Muscle of leg (tissue), 3 donors: ENCODE measurements at regions not wholly inside any gene's neighbourhood (a gene's known extent, or its start where the extent isn't known, plus 50 kb on each side); places are given as distances from the start of the nearest gene placed in this dataset.

ENCODE experiments used
- DNase-seq: peaks from one replicate; pipeline ENCODE4 v3.0.0; 2013
- H3K27ac ChIP-seq: one replicate; pipeline ENCODE4 v1.5.1; 2013; ENCODE audit warnings: mild to moderate bottlenecking, low read length, control low read depth
- H3K27me3 ChIP-seq: one replicate; pipeline ENCODE4 v1.6.1; 2013; ENCODE audit warnings: low read length; ENCODE audit not compliant: control insufficient read depth, insufficient read depth
- H3K36me3 ChIP-seq: one replicate; pipeline ENCODE4 v1.6.1; 2013; ENCODE audit warnings: low read length; ENCODE audit not compliant: control insufficient read depth, insufficient read depth
- H3K4me1 ChIP-seq: one replicate; pipeline ENCODE4 v1.6.1; 2013; ENCODE audit warnings: low read length; ENCODE audit not compliant: control insufficient read depth, insufficient read depth
- H3K4me3 ChIP-seq: one replicate; pipeline ENCODE4 v1.5.1; 2013; ENCODE audit warnings: low read length, control low read depth
- H3K9me3 ChIP-seq: replicated peaks from 2 replicates; pipeline ENCODE4 v1.6.1; 2013; ENCODE audit warnings: low read depth, low read length; ENCODE audit not compliant: control insufficient read depth
- WGBS: methylation state at CpG from one replicate; pipeline ENCODE4 v1.1.5; 2013; ENCODE audit warnings: missing lambda C conversion rate; ENCODE audit not compliant: insufficient coverage; 5-methylcytosine and 5-hydroxymethylcytosine counted together

GRCh38 chr2:59926731-59927130 lies 626.7 kb downstream of the BCL11A start:
- no peak overlapping the region for H3K27ac ChIP-seq
- no peak overlapping the region for H3K4me3 ChIP-seq
- DNase-seq, result no peak
- no peaks in the 10 kb centered on the region for H3K27me3 ChIP-seq
- WGBS, result 88% methylated on average over 10 of the region's 13 CpGs
- H3K9me3 ChIP-seq, result no peaks in the 10 kb centered on the region
- H3K36me3 ChIP-seq, result no peaks in the 10 kb centered on the region
- no peaks in the 10 kb centered on the region for H3K4me1 ChIP-seq

GRCh38 chr2:59925321-59925720 lies 628.1 kb downstream of the BCL11A start:
- WGBS, result no CpG with 5 or more reads among the region's 1 CpG
- Histone ChIP-seq H3K4me1 (no peaks in the 10 kb centered on the region), H3K27ac (no peak overlapping the region), H3K9me3 (no peaks in the 10 kb centered on the region), H3K27me3 (no peaks in the 10 kb centered on the region), H3K4me3 (no peak overlapping the region), H3K36me3 (no peaks in the 10 kb centered on the region)
- DNase-seq, result no peak

DNA sequence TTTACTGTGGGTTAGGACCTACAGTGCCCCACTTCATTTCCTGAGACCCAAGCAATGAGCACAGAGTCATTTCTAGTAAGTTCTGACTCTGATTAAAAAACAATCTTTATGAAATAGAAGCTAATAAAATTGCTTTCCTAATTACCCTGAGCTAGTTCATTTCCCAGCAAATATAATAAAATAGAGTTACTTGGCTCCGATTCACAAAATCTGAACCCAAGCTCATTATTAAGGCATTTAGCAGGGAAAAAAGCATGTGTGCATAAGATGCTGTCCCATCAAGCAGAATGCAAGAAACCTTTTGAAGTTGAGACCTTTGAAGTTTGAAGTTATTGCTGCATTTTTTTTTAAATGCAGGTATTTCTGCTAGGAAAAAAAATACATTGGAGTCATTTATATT lies 629.1 kb downstream of the BCL11A start:
- no peaks in the 10 kb centered on the region for H3K4me1 ChIP-seq
- DNase-seq, result no peak
- H3K4me3 ChIP-seq, result no peak overlapping the region
- H3K27me3 ChIP-seq, result no peaks in the 10 kb centered on the region
- H3K27ac ChIP-seq, result no peak overlapping the region
- WGBS, result no CpG with 5 or more reads among the region's 1 CpG
- H3K36me3 ChIP-seq, result no peaks in the 10 kb centered on the region
- no peaks in the 10 kb centered on the region for H3K9me3 ChIP-seq

DNA sequence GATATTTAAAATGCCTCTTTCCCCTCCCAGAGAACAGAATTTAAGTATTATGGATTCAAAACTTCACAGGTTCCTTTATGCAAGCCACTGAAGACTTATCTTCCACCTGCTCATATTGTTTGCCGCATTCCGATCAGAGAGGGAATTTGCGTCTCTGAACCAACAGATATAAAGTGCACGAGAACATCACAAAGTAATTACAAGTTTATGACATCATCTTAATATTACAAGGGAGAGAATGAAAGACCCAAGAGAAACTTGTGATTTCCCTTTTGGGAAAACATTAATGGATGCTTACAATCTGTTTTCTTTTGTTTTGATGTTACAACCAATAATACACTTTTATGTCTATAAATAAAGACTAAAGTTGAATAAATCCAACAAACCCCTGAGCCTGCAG lies 631.0 kb downstream of the BCL11A start:
- H3K36me3 ChIP-seq, result no peaks in the 10 kb centered on the region
- no peak overlapping the region for H3K4me3 ChIP-seq
- H3K27me3 ChIP-seq, result no peaks in the 10 kb centered on the region
- no CpG with 5 or more reads among the region's 4 CpGs for WGBS
- no peaks in the 10 kb centered on the region for H3K4me1 ChIP-seq
- DNase-seq, result no peak
- no peaks in the 10 kb centered on the region for H3K9me3 ChIP-seq
- H3K27ac ChIP-seq, result no peak overlapping the region

GRCh38 chr2:59921743-59922142 lies 631.7 kb downstream of the BCL11A start:
- 88% methylated on average over 3 of the region's 4 CpGs for WGBS
- Histone ChIP-seq H3K9me3 (no peaks in the 10 kb centered on the region), H3K4me3 (no peak overlapping the region), H3K4me1 (no peaks in the 10 kb centered on the region), H3K36me3 (no peaks in the 10 kb centered on the region), H3K27ac (no peak overlapping the region), H3K27me3 (no peaks in the 10 kb centered on the region)
- no peak for DNase-seq

DNA sequence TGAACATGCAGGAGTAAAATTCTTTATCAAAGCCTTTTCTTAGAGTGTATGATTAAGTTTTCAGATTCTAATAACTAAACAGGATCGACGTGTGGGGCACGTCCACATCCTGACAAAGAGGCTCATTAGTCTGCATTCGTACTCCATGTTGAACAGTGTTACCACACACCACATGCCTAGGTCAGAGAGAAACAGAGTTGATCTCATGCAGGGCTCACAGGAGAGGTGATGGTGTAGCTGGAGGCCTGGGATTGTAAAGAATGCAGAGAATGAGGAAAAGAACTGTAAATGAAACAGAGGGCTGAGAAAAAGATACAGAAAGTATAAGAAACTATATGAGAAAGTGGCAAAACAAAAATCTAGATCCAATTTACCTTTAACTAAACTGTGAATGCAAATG lies 632.5 kb downstream of the BCL11A start:
- Histone ChIP-seq H3K36me3 (no peaks in the 10 kb centered on the region), H3K4me3 (no peak overlapping the region), H3K27ac (no peak overlapping the region), H3K27me3 (no peaks in the 10 kb centered on the region), H3K4me1 (no peaks in the 10 kb centered on the region), H3K9me3 (no peaks in the 10 kb centered on the region)
- no peak for DNase-seq
- no CpG with 5 or more reads among the region's 4 CpGs for WGBS

GRCh38 chr2:59920307-59920706 lies 633.1 kb downstream of the BCL11A start:
- Histone ChIP-seq H3K4me1 (no peaks in the 10 kb centered on the region), H3K9me3 (no peaks in the 10 kb centered on the region), H3K27me3 (no peaks in the 10 kb centered on the region), H3K27ac (no peak overlapping the region), H3K4me3 (no peak overlapping the region), H3K36me3 (no peaks in the 10 kb centered on the region)
- WGBS, result 56% methylated on average over 2 of the region's 4 CpGs
- DNase-seq, result no peak

DNA sequence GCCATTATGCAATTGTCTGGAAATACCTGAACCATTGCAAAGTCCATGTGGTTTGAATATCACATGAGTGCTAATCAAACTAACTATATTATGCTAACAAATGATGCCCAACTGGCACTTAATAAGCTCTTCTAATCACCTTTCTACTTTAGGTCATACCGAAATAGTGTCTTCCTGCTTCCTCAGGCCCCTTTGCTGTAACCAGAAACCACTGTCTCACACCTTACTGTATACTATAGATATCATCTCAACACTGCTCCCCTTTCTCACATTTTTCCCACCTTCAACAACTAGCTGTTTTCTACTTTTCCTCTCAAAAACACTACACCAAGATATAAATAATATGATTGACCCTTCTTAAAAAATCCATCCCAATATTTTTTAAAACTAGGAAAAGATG lies 633.9 kb downstream of the BCL11A start:
- Histone ChIP-seq H3K4me1 (no peaks in the 10 kb centered on the region), H3K4me3 (no peak overlapping the region), H3K27me3 (no peaks in the 10 kb centered on the region), H3K36me3 (no peaks in the 10 kb centered on the region), H3K9me3 (no peaks in the 10 kb centered on the region), H3K27ac (no peak overlapping the region)
- no peak for DNase-seq
- 78% methylated on average over 1 of the region's 1 CpG for WGBS

- no peaks in the 10 kb centered on the region for H3K36me3 ChIP-seq
- no peaks in the 10 kb centered on the region for H3K27me3 ChIP-seq
- H3K4me3 ChIP-seq, result no peak overlapping the region
- no peak overlapping the region for H3K27ac ChIP-seq
- H3K9me3 ChIP-seq, result no peaks in the 10 kb centered on the region
- no peak for DNase-seq
- WGBS, result no CpG with 5 or more reads among the region's 1 CpG
- H3K4me1 ChIP-seq, result no peaks in the 10 kb centered on the region
Measured at GRCh38 chr2:59912042-59912441, 641.4 kb downstream of the BCL11A start.

GRCh38 chr2:59910166-59910565 lies 643.3 kb downstream of the BCL11A start:
- Histone ChIP-seq H3K4me1 (no peaks in the 10 kb centered on the region), H3K9me3 (no peaks in the 10 kb centered on the region), H3K4me3 (no peak overlapping the region), H3K36me3 (no peaks in the 10 kb centered on the region), H3K27ac (no peak overlapping the region), H3K27me3 (no peaks in the 10 kb centered on the region)
- WGBS, result no CpG with 5 or more reads among the region's 1 CpG
- no peak for DNase-seq

DNA sequence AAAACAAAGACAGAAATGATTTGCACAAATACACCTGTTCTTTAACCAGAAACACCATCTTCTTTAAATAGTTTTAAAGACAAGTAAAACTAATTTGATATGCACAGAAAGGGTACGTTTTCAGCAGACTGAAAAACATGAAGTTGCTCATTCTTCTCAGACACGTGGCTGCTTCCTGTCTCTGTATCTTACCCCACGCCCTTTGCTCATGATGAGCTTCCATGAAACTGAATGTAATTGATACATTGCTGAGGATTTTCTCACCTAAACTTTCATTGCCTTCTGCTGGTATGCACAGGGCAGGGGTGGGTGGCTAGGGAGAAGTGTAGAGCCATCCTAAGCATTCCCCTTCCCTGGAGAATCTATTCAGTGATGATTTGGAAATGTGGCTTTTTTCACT lies 644.3 kb downstream of the BCL11A start:
- no peak for DNase-seq
- Histone ChIP-seq H3K36me3 (no peaks in the 10 kb centered on the region), H3K27me3 (no peaks in the 10 kb centered on the region), H3K4me1 (no peaks in the 10 kb centered on the region), H3K9me3 (no peaks in the 10 kb centered on the region), H3K27ac (no peak overlapping the region), H3K4me3 (no peak overlapping the region)
- no CpG with 5 or more reads among the region's 3 CpGs for WGBS
